WI38 (cell line): ENCODE measurements at regions not wholly inside any gene's neighbourhood (a gene's known extent, or its start where the extent isn't known, plus 50 kb on each side); places are given as distances from the start of the nearest gene placed in this dataset.

ENCODE experiments used
- H3K4me3 ChIP-seq: 2 replicates; pipeline ENCODE4 v1.5.1; 2011; ENCODE audit warnings: low read depth, mild to moderate bottlenecking, control low read depth, low read length
- CTCF ChIP-seq: IDR thresholded peaks from 2 replicates; pipeline ENCODE4 v1.5.1; 2012; ENCODE audit warnings: low read depth, mild to moderate bottlenecking, control low read depth, low read length

- no peak for TF ChIP-seq CTCF
- no peak overlapping the region for H3K4me3 ChIP-seq
Observed at GRCh38 chr6:164359441-164359840, 944.9 kb downstream of the QKI start.

GRCh38 chr6:164359036-164359435 lies 944.5 kb downstream of the QKI start:
- no peak for TF ChIP-seq CTCF
- no peak overlapping the region for H3K4me3 ChIP-seq

GRCh38 chr6:164356814-164357213 lies 942.3 kb downstream of the QKI start:
- TF ChIP-seq CTCF = no peak
- H3K4me3 ChIP-seq = no peak overlapping the region

GRCh38 chr6:164347455-164347854 lies 932.9 kb downstream of the QKI start:
- no peak for TF ChIP-seq CTCF
- H3K4me3 ChIP-seq = no peak overlapping the region

GRCh38 chr6:164346631-164347030 lies 932.1 kb downstream of the QKI start:
- no peak for TF ChIP-seq CTCF
- no peak overlapping the region for H3K4me3 ChIP-seq

GRCh38 chr6:164345806-164346496 lies 931.4 kb downstream of the QKI start:
- no peak overlapping the region for H3K4me3 ChIP-seq
- no peak for TF ChIP-seq CTCF

- no peak overlapping the region for H3K4me3 ChIP-seq
- TF ChIP-seq CTCF = no peak
Observed at GRCh38 chr6:164345327-164345726, 930.8 kb downstream of the QKI start.
